GM21423 (cell line): ENCODE measurements at regions not wholly inside any gene's neighbourhood (a gene's known extent, or its start where the extent isn't known, plus 50 kb on each side); places are given as distances from the start of the nearest gene placed in this dataset.
A peak's percentile ranks its signal among the peaks of the same experiment; 100 is the strongest.
"Not testable (repeated sequence)": the region's sequence is repeated elsewhere in the genome, so short reads cannot be mapped to it uniquely, and the experiment has no call there.

Source experiments
- ATAC-seq: cut with Tn5 transposase; IDR thresholded peaks from one replicate; pipeline ENCODE4 v1.9.1; 2021; ENCODE audit warnings: mild to moderate bottlenecking, moderate library complexity; ENCODE audit not compliant: unreplicated experiment

GRCh38 chr7:89616829-89617228, 537.4 kb upstream of the STEAP1 start:
- ATAC-seq, result not testable (repeated sequence)

GRCh38 chr7:89618274-89618673, 536.0 kb upstream of the STEAP1 start:
- no peak for ATAC-seq

- ATAC-seq, result no peak
Observed at GRCh38 chr7:89621925-89622641, 532.2 kb upstream of the STEAP1 start.

GRCh38 chr7:89623018-89623672, 531.1 kb upstream of the STEAP1 start:
- peak; percentile 94 for ATAC-seq

GRCh38 chr7:89624155-89624554, 530.1 kb upstream of the STEAP1 start:
- not testable (repeated sequence) for ATAC-seq

- no peak for ATAC-seq
Observed at GRCh38 chr7:89648509-89648908, 505.8 kb upstream of the STEAP1 start.

DNA sequence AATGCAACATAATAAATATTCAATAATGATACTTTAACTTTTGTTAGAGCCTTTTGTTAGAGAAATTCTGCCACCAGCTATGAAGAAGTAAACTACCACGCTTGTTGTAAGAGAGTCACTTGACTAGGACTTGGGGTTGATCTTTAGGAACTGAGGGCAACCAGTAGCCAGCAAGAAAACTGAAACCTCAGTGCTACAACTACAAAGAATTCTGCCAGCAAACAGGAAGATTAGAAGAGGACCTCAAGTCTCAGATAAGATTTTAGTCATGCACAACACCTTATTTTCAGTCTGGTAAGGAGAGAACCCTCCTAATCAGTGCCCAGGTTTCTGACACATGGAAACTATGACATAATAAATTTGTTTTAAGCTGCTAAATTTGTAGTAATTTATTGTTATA, 498.3 kb upstream of the STEAP1 start:
- ATAC-seq, result no peak

DNA sequence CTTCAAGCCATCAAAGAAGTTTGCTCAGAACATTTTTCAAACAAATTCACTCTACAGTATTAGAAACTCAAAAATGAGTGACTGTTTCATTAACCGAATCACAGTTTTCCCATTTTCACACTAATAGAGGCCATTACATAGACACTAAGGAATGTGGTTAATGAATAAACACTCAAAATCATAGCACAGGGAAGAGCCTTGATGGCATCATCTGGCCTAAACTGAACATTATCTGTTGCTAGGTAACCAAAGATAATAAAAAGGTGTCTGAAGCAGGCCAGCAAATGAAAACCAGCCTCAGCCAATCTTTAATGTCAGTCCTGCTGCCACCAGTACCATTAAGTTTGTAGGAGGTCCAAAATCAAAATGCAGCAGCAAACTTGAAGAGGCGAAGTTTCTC, 492.4 kb upstream of the STEAP1 start:
- ATAC-seq, result no peak

DNA sequence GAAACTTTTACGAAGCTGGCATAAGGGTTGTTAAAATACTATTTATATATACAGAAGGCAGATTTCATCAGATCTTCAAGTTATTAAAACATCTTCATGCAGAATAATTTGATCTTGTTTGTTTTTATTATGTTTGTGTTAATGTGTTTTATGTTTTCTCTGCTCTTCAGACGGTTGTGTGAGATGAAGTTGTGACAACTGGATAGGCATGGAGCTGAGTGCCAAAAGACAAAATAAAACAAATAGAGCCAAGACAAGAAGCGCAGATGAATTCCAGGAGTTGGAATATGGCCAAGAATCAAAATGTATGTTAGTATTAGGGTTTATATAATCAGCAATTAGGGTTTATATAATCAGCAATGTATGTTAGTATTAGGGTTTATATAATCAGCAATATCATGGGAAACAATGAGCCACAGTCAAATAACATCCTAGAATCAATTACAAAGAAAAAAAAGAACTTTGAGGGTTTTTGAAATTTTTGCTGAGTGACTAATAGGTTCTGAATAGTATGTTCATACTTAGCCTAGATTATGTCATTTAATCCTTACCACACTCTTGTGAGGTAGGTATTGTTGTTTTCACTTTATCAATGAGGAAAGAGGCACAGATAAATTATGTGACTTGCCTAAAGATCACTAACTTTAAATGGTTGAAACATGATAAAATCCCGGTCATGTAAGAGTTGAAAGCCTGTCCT, 488.0 kb upstream of the STEAP1 start:
- ATAC-seq, result no peak

DNA sequence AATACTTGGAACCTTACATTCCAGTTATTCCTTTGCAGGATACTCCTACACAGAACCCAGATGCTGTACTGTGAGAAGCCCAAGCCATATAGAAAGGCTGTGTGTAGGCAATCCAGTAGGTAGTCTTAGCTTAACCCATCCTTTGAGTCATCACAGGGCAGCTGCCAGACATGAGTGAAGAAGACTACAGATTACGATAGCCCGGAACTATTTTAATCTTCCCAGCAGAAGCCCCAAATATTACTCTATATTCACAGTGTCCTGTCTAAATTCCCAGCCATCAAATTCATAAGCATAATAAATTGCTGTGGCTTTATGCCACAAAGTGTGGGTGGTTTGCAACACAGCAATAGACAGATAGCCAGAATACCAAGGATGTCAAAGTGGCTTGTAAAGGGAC, 474.1 kb upstream of the STEAP1 start:
- ATAC-seq, result no peak

GRCh38 chr7:89681448-89681847, 472.8 kb upstream of the STEAP1 start:
- no peak for ATAC-seq

DNA sequence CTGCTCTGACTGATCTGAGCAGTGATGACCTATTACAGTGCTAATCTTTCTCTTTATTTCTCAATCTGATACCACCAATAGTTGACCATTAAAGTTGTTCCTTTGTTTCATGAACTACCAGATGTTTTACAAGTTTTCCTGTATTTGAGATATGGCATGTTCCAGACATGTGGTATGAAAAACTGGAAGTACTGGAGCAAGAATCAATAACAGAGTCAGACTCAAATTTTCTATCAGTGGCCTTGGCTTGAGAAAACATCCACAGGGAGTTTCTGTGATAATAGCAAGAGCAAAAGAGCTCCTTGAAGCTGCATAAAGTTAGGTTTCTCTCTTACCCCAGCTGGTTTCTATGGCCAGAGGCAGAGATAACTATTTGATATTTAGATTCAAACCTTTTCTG, 469.0 kb upstream of the STEAP1 start:
- no peak for ATAC-seq

DNA sequence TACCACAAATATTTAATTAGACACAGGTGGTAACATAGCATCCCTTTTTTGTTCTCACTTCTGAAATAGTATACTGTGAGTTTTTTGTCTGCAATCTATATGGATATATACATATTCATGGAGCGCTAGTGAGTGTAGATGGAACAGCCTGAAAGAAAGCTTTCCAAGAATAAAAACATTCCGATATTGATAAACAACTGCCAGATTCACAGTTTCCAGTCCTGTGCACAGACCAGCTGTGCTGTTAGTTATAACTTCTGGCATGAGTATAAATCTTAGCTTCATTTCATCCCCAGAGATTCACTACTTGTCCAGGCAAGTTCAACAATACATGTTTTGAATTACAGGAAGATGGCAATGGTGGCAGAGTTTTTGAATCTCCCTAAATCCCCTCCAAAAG, 467.1 kb upstream of the STEAP1 start:
- ATAC-seq, result no peak

- ATAC-seq, result no peak
Observed at GRCh38 chr7:89695241-89695640, 459.0 kb upstream of the STEAP1 start.

DNA sequence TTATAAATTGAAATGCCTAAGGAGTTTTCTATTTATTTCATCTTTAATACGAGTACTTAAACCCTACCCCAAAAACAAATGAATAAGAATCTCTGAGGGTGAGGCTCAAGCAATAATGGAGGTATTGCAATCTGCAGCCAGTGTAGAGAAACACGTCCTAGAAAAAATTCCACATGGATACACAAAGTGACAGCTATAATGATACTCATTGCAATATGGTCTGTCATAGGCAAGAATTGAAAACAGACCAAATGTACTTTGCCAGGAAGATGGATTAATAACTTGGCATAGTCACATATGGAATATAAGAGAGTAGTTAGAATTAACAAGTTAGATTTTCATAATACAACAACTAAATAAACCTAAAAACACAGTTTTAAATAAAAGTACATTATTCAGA, 440.1 kb upstream of the STEAP1 start:
- no peak for ATAC-seq

- not testable (repeated sequence) for ATAC-seq
Observed at GRCh38 chr7:89718941-89719340, 435.3 kb upstream of the STEAP1 start.

- ATAC-seq, result no peak
Observed at GRCh38 chr7:89728481-89728880, 425.8 kb upstream of the STEAP1 start.

GRCh38 chr7:89731751-89732445, 422.4 kb upstream of the STEAP1 start:
- ATAC-seq, result no peak

DNA sequence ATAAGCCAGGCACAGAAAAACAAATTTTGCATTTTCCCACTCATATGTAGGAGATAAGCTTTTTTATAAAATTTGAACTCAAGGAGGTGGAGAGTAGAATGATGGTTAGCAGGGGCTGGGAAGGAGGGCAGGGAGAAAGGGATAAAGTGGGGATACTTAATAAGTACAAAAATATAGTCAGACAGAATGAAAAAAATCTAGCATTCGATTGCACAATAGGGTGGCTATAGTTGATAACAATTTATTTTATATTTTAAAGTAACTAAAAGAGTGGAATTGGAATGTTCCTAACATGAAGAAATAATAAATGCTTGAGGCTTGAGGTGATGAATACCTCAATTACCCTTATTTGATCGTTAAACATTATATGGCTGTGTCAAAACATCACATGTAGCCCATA, 415.7 kb upstream of the STEAP1 start:
- ATAC-seq, result no peak

DNA sequence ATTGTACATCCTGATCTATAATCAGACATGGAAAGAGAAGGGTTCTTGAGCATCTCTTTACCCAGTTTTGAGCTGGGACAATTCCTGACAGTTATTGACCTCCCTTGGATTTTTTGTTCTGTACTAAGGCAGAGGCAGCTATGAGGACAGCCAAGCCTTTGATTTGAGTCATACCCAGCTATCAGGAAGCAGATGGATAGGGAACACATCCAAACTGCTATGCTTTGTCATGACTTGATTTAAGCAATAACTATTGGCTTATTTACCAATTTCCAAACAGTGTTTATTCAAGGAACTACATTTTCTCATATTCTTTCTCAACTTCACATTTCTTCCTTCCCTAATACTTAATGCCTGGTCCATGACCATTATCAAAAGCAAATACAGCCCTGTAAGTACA, 396.4 kb upstream of the STEAP1 start:
- ATAC-seq, result no peak

- ATAC-seq, result no peak
Observed at GRCh38 chr7:89760690-89761089, 393.6 kb upstream of the STEAP1 start.

GRCh38 chr7:89761173-89761572, 393.1 kb upstream of the STEAP1 start:
- no peak for ATAC-seq
